SW480 (cell line): ENCODE measurements at regions not wholly inside any gene's neighbourhood (a gene's known extent, or its start where the extent isn't known, plus 50 kb on each side); places are given as distances from the start of the nearest gene placed in this dataset.

Source experiments
- DNase-seq: peaks from one replicate; pipeline ENCODE4 v3.0.0-alpha.2; 2016; ENCODE audit warnings: low spot score

GRCh38 chr11:91756829-91757480, 467.7 kb upstream of the FAT3 start:
- no peak for DNase-seq

GRCh38 chr11:91755951-91756707, 468.5 kb upstream of the FAT3 start:
- no peak for DNase-seq

GRCh38 chr11:91755526-91755925, 469.1 kb upstream of the FAT3 start:
- DNase-seq, result no peak

GRCh38 chr11:91749251-91749650, 475.4 kb upstream of the FAT3 start:
- peak; percentile 3 for DNase-seq

GRCh38 chr11:91742155-91742554, 482.5 kb upstream of the FAT3 start:
- no peak for DNase-seq

- DNase-seq, result no peak
Measured at GRCh38 chr11:91731051-91731450, 493.6 kb upstream of the FAT3 start.

GRCh38 chr11:91730620-91731019, 494.0 kb upstream of the FAT3 start:
- no peak for DNase-seq

GRCh38 chr11:91730057-91730456, 494.6 kb upstream of the FAT3 start:
- DNase-seq, result peak; percentile 5

- DNase-seq, result no peak
Measured at GRCh38 chr11:91717169-91717568, 507.4 kb upstream of the FAT3 start.

- no peak for DNase-seq
Measured at GRCh38 chr11:91707652-91708482, 516.8 kb upstream of the FAT3 start.

- no peak for DNase-seq
Measured at GRCh38 chr11:91703042-91703441, 521.6 kb upstream of the FAT3 start.

- no peak for DNase-seq
Measured at GRCh38 chr11:91700854-91701253, 523.8 kb upstream of the FAT3 start.

- DNase-seq, result no peak
Measured at GRCh38 chr11:91698845-91699244, 525.8 kb upstream of the FAT3 start.

- no peak for DNase-seq
Measured at GRCh38 chr11:91694331-91694730, 530.3 kb upstream of the FAT3 start.

GRCh38 chr11:91691872-91692271, 532.7 kb upstream of the FAT3 start:
- no peak for DNase-seq

GRCh38 chr11:91688672-91689071, 535.9 kb upstream of the FAT3 start:
- DNase-seq, result no peak

- DNase-seq, result peak; percentile 4
Measured at GRCh38 chr11:91686700-91687099, 537.9 kb upstream of the FAT3 start.

- no peak for DNase-seq
Measured at GRCh38 chr11:91686281-91686680, 538.3 kb upstream of the FAT3 start.

- no peak for DNase-seq
Measured at GRCh38 chr11:91673705-91674104, 550.9 kb upstream of the FAT3 start.

- peak; percentile 7 for DNase-seq
Measured at GRCh38 chr11:91664521-91664920, 560.1 kb upstream of the FAT3 start.

- no peak for DNase-seq
Measured at GRCh38 chr11:91660036-91660435, 564.6 kb upstream of the FAT3 start.

- no peak for DNase-seq
Measured at GRCh38 chr11:91654686-91655085, 569.9 kb upstream of the FAT3 start.
